Ascending aorta (tissue), 2 donors: ENCODE measurements at regions not wholly inside any gene's neighbourhood (a gene's known extent, or its start where the extent isn't known, plus 50 kb on each side); places are given as distances from the start of the nearest gene placed in this dataset.

Experiments used
- DNase-seq, 2 donors: peaks; one replicate each; pipeline ENCODE4 v3.0.0-alpha.2; 2019; ENCODE audit warnings: low spot score in 2 of 2
- H3K27ac ChIP-seq, 2 donors: fragments of 200-600 bp; sonication (generic); one replicate each; pipeline ENCODE4 v1.5.1; 2016 to 2017; ENCODE audit warnings: mild to moderate bottlenecking in 1 of 2
- H3K27me3 ChIP-seq: fragments of 200-600 bp; sonication (generic); one replicate; pipeline ENCODE4 v1.5.1; 2017
- H3K36me3 ChIP-seq, 2 donors: fragments of 200-600 bp; sonication (generic); one replicate each; pipeline ENCODE4 v1.5.1; 2016
- H3K4me1 ChIP-seq, 2 donors: fragments of 200-600 bp; sonication (generic); one replicate each; pipeline ENCODE4 v1.5.1; 2016 to 2017; ENCODE audit warnings: mild to moderate bottlenecking in 1 of 2
- H3K4me3 ChIP-seq, 2 donors: fragments of 200-600 bp; sonication (generic); one replicate each; pipeline ENCODE4 v1.5.1; 2016 to 2017; ENCODE audit warnings: mild to moderate bottlenecking in 1 of 2
- H3K9me3 ChIP-seq, 2 donors: fragments of 200-600 bp; sonication (generic); one replicate each; pipeline ENCODE4 v1.5.1; 2016
- CTCF ChIP-seq, 3 experiments: fragments of 200-600 bp in 2 of 3; fragments of 450-650 bp in 1 of 3; sonication (generic) in 2 of 3; IDR thresholded peaks; one replicate each; pipeline ENCODE4 v1.5.1; 2016 to 2019; ENCODE audit warnings: antibody characterized with exemption in 3 of 3, mild to moderate bottlenecking in 1 of 3, moderate library complexity in 1 of 3
- intact Hi-C: fragments of 100-400 bp; cut with DNase I; formaldehyde crosslinking; loops from one replicate; pipeline ENCODE4 v1.15.1; 2023

- Histone ChIP-seq H3K27me3 (no peaks in the 10 kb centered on the region), H3K36me3 (no peaks in the 10 kb centered on the region), H3K9me3 (no peaks in the 10 kb centered on the region), H3K4me1 (no peaks in the 10 kb centered on the region), H3K4me3 (no peak overlapping the region), H3K27ac (no peak overlapping the region)
- intact Hi-C loops: no loop called here
- TF ChIP-seq CTCF (IDR thresholded peaks at IDR 0.05): no peak
- DNase-seq: no peak
These were observed 178.0 kb upstream of the DYNLRB2 start for GRCh38 chr16:80362816-80363215.

GRCh38 chr16:80356365-80356764 is 184.4 kb upstream of the DYNLRB2 start:
- intact Hi-C loops: no loop called here
- H3K4me1 ChIP-seq: no peaks in the 10 kb centered on the region
- no peak overlapping the region for H3K4me3 ChIP-seq
- H3K27me3 ChIP-seq: no peaks in the 10 kb centered on the region
- no peak overlapping the region for H3K27ac ChIP-seq
- no peak for DNase-seq
- H3K36me3 ChIP-seq: no peaks in the 10 kb centered on the region
- no peaks in the 10 kb centered on the region for H3K9me3 ChIP-seq
- no peak for TF ChIP-seq CTCF (IDR thresholded peaks at IDR 0.05)

GRCh38 chr16:80355335-80355734 is 185.5 kb upstream of the DYNLRB2 start:
- intact Hi-C loops: no loop called here
- Histone ChIP-seq H3K27ac (no peak overlapping the region), H3K9me3 (no peaks in the 10 kb centered on the region), H3K36me3 (no peaks in the 10 kb centered on the region), H3K27me3 (no peaks in the 10 kb centered on the region), H3K4me3 (no peak overlapping the region), H3K4me1 (no peaks in the 10 kb centered on the region)
- no peak for TF ChIP-seq CTCF (IDR thresholded peaks at IDR 0.05)
- no peak for DNase-seq

- Histone ChIP-seq H3K27me3 (no peaks in the 10 kb centered on the region), H3K36me3 (no peaks in the 10 kb centered on the region), H3K4me3 (no peak overlapping the region), H3K27ac (no peak overlapping the region), H3K9me3 (no peaks in the 10 kb centered on the region), H3K4me1 (peaks cover 0 to 3% of the 10 kb centered on the region in 2 donors)
- no peak for DNase-seq
- TF ChIP-seq CTCF (IDR thresholded peaks at IDR 0.05): no peak
- intact Hi-C loops: no loop called here
These were observed 190.7 kb upstream of the DYNLRB2 start for GRCh38 chr16:80350061-80350460.

- Histone ChIP-seq H3K4me3 (no peak overlapping the region), H3K27ac (no peak overlapping the region), H3K9me3 (no peaks in the 10 kb centered on the region), H3K4me1 (peaks cover 0 to 3% of the 10 kb centered on the region in 2 donors), H3K27me3 (no peaks in the 10 kb centered on the region), H3K36me3 (no peaks in the 10 kb centered on the region)
- DNase-seq: no peak
- TF ChIP-seq CTCF (IDR thresholded peaks at IDR 0.05): no peak
- intact Hi-C loops: no loop called here
These were observed 192.9 kb upstream of the DYNLRB2 start for GRCh38 chr16:80347900-80348299.

GRCh38 chr16:80347002-80347401 is 193.8 kb upstream of the DYNLRB2 start:
- no peak overlapping the region for H3K4me3 ChIP-seq
- H3K27ac ChIP-seq: no peak overlapping the region
- intact Hi-C loops: no loop called here
- H3K27me3 ChIP-seq: no peaks in the 10 kb centered on the region
- H3K9me3 ChIP-seq: no peaks in the 10 kb centered on the region
- peaks cover 0 to 3% of the 10 kb centered on the region in 2 donors for H3K4me1 ChIP-seq
- TF ChIP-seq CTCF (IDR thresholded peaks at IDR 0.05): no peak
- DNase-seq: no peak
- H3K36me3 ChIP-seq: no peaks in the 10 kb centered on the region
